ENCODE measurements at regions not wholly inside any gene's neighbourhood (a gene's known extent, or its start where the extent isn't known, plus 50 kb on each side); places are given as distances from the start of the nearest gene placed in this dataset.

DNA sequence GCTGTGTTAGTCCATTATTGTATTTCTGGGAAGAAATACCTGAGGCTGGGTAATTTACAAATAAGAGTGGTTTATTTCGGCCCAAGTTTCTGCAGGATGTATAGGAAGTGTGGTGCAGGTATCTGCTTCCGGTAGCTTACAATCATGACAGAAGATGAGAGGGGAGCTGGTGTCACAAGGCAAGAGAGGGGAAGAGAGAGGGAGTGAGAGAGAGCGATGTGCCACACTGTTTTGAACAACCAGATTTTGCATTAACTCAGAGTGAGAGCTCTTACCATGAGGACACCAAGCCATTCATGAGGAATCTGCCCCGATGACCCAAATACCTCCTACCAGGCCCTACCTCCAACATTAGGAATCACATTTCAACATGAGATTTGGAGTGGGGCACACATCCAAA lies 627.6 kb upstream of the FRG1 start:
- no peak for DNase-seq

GRCh38 chr4:189313861-189314513 lies 626.7 kb upstream of the FRG1 start:
- no peak for DNase-seq

DNA sequence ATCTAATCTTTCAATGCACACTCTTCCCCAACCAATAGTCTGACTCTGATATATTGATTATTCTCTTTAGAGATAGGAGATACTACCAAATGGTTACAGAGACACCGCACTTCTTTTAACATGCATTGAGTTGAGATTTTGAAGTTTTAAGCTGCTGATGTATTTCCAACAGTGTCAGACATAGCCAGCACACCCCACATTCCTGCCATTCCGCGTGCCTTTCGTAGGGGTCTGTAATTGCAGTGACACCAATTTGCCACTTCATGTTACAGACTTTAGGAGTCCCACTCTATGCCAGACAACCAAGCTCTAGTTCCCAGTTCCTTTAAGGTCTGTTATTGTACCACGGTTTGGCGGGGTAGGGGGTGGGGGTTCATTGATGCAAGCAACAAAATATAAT lies 618.2 kb upstream of the FRG1 start:
- no peak for DNase-seq

- no peak for DNase-seq
These were observed 598.8 kb upstream of the FRG1 start for GRCh38 chr4:189341881-189342280.

GRCh38 chr4:189355590-189355989 lies 585.1 kb upstream of the FRG1 start:
- no peak for DNase-seq

GRCh38 chr4:189362364-189362763 lies 578.3 kb upstream of the FRG1 start:
- DNase-seq = no peak

DNA sequence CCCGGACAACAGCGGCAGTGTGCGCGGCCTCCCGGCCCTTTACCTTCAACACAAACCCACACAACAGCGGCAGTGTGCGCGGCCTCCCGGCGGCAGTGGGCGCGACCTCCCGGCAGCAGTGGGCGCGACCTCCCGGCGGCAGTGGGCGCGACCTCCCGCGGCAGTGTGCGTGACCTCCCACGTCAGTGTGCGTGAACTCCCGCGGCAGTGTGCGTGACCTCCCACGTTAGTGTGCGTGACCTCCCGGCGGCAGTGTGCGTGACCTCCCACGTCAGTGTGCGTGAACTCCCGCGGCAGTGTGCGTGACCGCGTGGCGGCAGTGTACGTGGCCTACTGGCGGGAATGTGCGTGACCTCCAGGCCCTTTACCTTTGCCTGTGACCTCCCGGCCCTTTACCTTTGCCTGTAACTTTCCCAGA lies 576.6 kb upstream of the FRG1 start:
- DNase-seq = no peak

DNA sequence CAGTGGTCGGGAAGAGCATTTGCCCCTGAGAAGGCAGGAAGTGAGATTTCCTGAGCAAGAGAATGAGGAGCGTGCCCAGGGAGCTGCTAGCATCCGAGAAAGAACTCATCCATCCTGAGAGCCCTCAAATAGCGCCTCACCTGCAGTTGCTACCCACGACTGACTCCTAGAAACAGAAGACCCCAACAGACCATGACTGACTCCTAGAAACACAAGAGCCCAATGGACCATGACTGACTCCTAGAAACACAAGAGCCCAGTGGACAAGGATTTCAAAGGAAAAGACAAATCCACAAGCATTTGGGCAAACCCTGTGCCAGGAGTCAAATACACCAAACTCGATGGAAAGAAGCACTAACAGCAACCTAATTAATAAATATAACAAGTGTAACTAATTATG lies 575.2 kb upstream of the FRG1 start:
- DNase-seq = no peak

GRCh38 chr4:189367832-189368231 lies 572.8 kb upstream of the FRG1 start:
- DNase-seq = no peak

- no peak for DNase-seq
These were observed 566.5 kb upstream of the FRG1 start for GRCh38 chr4:189374176-189374575.

- DNase-seq = no peak
These were observed 563.8 kb upstream of the FRG1 start for GRCh38 chr4:189376901-189377300.

DNA sequence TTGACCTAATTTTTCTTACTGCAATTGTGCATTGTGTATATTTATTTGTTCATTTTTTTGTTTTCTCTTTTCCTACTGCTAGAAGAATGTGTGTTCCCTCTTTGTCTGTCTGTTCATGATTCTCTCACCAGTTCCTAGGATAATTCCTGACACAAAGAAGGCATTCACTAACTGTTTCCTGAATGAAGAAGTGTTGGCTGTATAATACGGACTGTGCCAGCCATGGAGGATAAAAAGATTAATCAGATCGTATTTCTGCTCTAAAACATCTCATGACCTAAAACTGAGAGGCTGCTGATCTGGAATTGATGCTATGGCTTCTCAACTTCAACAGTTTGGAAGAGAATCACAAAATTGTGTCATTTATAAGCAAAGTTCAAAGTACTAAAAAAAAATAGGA lies 563.1 kb upstream of the FRG1 start:
- DNase-seq = no peak

DNA sequence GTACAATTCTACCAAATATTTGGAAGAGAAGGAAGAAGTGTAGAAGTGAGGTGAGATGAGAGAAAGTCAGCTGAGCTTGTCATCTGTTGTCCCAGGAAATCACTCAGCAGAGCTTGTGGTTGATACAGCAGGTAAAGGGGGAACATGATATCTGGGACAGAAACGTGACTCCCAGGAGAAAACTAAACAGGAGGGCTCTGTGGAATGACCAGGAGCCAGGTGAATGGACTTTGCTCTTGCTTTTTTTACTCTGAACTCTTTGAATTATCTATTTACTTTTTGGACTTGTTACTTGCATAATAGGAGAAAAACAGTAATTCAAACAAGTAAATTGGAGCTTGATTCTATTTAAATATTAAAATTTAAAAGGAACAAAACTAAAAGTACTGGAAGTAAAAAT lies 555.6 kb upstream of the FRG1 start:
- no peak for DNase-seq

GRCh38 chr4:189385579-189385978 lies 555.1 kb upstream of the FRG1 start:
- no peak for DNase-seq

GRCh38 chr4:189396435-189396834 lies 544.2 kb upstream of the FRG1 start:
- no peak for DNase-seq

DNA sequence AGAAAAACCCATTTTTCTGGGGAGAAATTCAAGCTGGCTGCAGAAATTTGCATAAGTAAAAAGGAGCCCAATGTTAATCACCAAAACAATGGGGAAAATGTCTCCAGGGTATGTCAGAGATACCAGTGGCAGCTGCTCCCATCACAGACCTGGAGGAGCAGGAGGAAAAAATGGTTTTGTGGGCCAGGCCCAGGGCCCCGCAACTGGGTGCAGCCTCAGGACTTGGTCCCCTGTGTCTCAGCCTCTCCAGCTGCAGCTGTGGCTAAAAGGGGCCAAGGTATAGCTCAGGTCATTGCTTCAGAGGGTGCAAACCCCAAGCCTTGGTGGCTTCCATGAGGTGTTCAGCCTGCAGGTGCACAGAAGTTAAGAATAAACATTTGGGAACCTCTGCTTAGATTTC lies 536.4 kb upstream of the FRG1 start:
- DNase-seq = no peak

DNA sequence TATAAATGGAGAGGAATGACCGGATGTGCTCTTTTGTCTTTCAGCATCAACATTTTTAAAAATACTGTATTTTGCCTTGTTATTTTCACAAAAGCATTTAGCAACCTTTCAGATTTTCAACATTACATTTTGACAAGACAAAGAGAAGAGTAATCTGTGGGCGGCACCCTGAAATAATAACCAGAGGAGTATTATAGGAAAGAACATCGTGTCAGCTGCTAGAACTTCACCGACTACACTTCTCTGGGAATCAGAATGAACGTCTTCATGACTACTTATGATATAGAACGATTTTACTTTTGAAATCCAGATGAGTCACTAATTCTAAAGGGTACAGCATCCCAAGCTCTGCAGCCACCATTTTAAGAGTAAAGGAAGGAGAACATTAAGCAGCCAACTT lies 531.5 kb upstream of the FRG1 start:
- DNase-seq = no peak

DNA sequence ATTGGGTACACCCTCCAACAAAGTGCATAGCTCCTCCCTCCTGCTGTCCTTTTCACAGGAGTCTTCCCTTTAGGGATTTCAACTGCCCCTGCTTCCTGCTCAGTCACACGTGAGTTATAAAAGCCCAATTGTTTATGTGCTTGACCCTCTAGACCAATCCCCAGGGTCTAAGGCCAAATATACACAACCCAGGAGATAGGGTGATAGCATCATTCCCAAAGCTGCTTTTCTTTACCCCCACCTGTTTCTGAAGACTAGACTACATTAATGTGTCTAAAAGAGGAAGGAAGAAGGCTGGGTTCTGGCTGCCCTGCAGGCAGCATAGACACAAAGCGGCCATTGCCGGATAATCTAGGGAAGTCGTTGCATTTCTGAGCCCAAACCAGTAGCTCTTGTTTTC lies 526.7 kb upstream of the FRG1 start:
- DNase-seq = no peak

DNA sequence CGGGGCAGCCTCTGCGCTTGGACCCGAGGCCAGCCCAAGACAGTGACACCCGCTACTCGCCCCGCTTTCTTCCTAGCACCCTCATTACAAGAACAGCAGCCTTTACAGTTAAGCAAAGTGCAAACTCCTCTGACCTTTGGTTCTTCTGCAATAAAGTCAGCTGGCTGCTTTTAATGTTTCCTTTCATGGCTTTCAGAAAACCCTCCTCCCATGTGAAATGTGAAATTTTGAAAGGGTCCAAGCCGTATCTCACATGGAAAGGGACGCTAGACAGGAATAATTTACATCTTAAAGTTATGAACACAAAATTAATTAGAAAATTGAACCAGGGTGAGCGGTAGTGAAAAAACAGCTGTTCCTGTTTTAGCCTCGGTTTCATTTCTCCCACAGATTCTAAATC lies 520.1 kb upstream of the FRG1 start:
- DNase-seq = no peak

GRCh38 chr4:189436207-189436606 lies 504.5 kb upstream of the FRG1 start:
- no peak for DNase-seq

GRCh38 chr4:189440716-189441115 lies 500.0 kb upstream of the FRG1 start:
- no peak for DNase-seq

DNA sequence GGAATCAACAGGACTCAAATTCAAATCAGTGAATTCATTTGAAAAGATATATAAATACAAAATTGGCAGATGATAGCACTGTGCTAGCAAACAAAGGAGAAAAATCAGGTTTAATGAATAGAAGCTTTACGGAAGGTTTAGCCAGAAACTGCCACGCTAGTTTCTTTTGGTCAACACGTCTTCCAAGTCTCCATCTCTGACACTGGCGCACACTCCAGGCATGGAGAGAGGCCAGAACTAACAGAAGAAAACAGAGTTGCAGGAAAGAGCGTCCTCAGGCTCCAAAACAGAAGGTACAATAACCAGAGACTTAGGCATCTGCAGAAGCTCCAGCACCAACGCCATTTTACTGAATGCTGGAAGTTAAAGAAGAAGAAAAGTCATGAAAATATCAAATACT lies 497.3 kb upstream of the FRG1 start:
- DNase-seq = no peak

DNA sequence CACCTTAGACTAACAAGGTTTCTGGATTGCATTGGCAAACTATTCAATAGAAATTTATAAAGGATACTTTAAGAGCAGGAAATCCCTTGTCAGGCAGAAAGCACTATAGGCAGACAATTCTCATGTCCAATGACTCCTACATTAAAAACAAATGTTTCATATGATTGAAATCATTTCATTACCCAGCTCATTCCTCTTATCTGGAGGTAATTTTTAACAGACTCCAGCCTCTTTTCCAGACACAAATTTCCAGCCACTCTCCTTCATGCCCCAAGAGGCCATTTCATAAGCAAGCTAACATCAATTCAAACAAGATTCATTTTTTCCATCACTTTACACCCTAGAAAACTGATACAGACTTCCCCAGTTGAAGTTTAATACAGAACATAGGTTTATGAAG lies 495.1 kb upstream of the FRG1 start:
- no peak for DNase-seq

DNA sequence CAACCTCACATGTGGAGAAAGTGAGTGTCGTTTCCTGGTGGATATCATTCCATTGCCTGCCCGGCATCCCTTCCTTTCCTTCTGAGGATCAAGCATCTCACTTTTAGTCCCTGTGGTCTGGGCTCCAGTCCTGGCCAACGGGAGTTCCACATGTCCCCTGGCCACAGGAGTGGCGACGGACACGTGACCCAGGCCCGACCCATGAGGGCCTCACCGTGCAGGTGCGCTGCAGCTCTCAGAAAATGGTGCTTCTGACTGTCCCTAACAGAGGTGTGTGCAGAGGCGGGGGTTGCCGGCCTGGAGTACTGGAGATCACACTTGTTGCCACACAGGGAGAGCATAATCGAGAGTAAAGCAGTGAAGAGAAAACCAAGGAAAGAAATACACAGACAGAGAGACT lies 476.9 kb upstream of the FRG1 start:
- no peak for DNase-seq

DNA sequence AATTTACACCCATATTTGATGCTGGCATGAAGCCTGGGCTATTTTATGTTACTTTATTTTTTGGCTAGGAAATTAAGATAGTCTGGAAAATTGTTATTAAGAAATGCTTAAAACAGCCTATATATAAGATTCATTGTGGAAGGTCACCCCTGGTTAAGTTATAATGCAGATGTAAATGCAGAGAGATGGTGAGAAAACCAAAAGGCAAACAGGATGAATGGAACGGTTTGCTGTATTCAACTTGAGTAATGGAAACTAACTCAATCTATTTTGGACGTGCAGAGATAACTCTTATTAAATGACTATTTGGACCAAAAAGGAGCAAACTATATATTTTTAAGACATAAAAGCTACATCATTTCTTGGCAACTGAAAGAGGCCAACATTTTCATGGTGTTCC lies 446.3 kb upstream of the FRG1 start:
- DNase-seq = no peak

- no peak for DNase-seq
These were observed 443.2 kb upstream of the FRG1 start for GRCh38 chr4:189497516-189497915.
